K562 (cell line): ENCODE measurements at regions not wholly inside any gene's neighbourhood (a gene's known extent, or its start where the extent isn't known, plus 50 kb on each side); places are given as distances from the start of the nearest gene placed in this dataset.

Experiments used
- CREB1 ChIP-seq, 2 experiments: sonication (generic) in 1 of 2; formaldehyde crosslinking in 1 of 2; IDR thresholded peaks; 2 replicates each; pipeline versions ENCODE4 v1.6.1 to v1.8.0; 2012 to 2022; ENCODE audit warnings: inconsistent platforms in 1 of 2, mild to moderate bottlenecking in 1 of 2, missing genetic modification reagents in 1 of 2, moderate library complexity in 1 of 2
- RBM17 ChIP-seq: fragments of 200-400 bp; formaldehyde crosslinking; IDR thresholded peaks from 2 replicates; pipeline ENCODE4 v1.6.1; 2017; ENCODE audit warnings: low read depth, mild to moderate bottlenecking, low read length, borderline replicate concordance
- ZBTB7A ChIP-seq: IDR thresholded peaks from 2 replicates; pipeline ENCODE4 v1.6.1; 2011; ENCODE audit warnings: low read depth, mild to moderate bottlenecking, low read length, moderate library complexity, borderline replicate concordance; ENCODE audit not compliant: control insufficient read depth
- ZNF699 ChIP-seq: fragments of 250-450 bp; sonication (Bioruptor Pico); IDR thresholded peaks from 2 replicates; pipeline ENCODE4 v1.8.0; 2021; ENCODE audit warnings: mild to moderate bottlenecking, moderate library complexity; ENCODE audit not compliant: insufficient replicate concordance
- TF ChIP-seq, protein P1 (sequence below): sonication (generic); formaldehyde crosslinking; IDR thresholded peaks from 2 replicates; pipeline ENCODE4 v1.8.1; 2022; ENCODE audit warnings: missing genetic modification reagents
- TF ChIP-seq, protein P2 (sequence below), 2 experiments: fragments of 450-650 bp; IDR thresholded peaks; 2 replicates each; pipeline ENCODE4 v1.6.1; 2018; ENCODE audit warnings: mild to moderate bottlenecking in 2 of 2, low read depth in 1 of 2; ENCODE audit not compliant: partially characterized antibody in 2 of 2
- TF ChIP-seq, protein P3 (sequence below), 2 experiments: fragments of 450-650 bp; formaldehyde crosslinking in 1 of 2; IDR thresholded peaks; 2 replicates each; pipeline versions ENCODE4 v1.4.0 to v1.6.1; 2014 to 2020; ENCODE audit warnings: mild to moderate bottlenecking in 2 of 2, borderline replicate concordance in 1 of 2, low read depth in 1 of 2
- TF ChIP-seq, protein P4 (sequence below): fragments of 450-650 bp; formaldehyde crosslinking; IDR thresholded peaks from 2 replicates; pipeline ENCODE4 v1.4.0; 2022; ENCODE audit warnings: missing genetic modification characterization

DNA sequence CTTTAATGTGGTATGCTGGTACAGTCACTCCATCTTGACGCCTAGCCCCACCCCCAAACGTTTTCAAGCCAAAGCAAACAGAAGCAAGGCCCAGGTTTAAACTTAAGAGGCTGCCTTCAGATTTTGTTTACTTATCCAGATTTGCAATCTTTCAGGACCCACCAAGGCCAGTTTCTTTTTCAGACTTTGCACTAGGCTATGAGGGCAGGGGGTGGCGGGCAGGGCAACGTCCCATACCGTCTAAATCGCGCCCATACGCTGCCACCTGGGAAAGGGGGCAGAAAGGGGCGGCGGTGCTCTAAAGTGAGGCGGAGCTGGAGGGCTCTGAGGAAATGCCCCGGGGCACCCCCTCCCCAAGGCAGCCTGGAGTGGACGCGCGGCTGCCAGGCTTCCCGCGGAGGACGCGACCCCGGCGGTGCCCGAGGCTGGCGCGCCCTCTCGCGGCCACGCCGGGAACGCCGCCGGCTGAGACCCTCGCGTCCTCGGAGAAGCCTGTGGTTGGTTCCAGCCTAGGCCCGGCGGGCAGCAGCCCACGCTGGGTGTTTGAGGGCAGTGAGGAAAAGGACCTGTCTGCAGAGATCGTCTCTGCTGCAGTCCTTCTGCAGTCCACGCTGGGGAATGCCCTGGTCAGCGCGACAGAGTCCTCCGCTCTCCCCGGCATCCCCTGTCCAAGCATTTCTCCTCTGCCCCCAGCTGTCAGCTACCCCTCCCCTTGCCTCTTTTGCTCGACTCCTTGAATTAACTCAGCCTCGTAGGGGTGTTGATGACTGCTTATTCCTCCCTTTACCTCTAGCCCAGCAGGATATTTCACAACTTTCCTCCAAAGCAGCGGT is 93.7 kb upstream of the PRNP start (continued):
- TF ChIP-seq, protein P1, sequence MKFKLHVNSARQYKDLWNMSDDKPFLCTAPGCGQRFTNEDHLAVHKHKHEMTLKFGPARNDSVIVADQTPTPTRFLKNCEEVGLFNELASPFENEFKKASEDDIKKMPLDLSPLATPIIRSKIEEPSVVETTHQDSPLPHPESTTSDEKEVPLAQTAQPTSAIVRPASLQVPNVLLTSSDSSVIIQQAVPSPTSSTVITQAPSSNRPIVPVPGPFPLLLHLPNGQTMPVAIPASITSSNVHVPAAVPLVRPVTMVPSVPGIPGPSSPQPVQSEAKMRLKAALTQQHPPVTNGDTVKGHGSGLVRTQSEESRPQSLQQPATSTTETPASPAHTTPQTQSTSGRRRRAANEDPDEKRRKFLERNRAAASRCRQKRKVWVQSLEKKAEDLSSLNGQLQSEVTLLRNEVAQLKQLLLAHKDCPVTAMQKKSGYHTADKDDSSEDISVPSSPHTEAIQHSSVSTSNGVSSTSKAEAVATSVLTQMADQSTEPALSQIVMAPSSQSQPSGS = no peak
- TF ChIP-seq RBM17 (no peak), ZNF699 (CRISPR knock-in tag) (no peak), CREB1 (IDR thresholded peaks at IDR 0.05) (no peak), CREB1 (CRISPR knock-in tag; IDR thresholded peaks at IDR 0.05) (no peak), ZBTB7A (peak; percentile 58; the same call in 1 of the 2 replicates)
- TF ChIP-seq, protein P2, sequence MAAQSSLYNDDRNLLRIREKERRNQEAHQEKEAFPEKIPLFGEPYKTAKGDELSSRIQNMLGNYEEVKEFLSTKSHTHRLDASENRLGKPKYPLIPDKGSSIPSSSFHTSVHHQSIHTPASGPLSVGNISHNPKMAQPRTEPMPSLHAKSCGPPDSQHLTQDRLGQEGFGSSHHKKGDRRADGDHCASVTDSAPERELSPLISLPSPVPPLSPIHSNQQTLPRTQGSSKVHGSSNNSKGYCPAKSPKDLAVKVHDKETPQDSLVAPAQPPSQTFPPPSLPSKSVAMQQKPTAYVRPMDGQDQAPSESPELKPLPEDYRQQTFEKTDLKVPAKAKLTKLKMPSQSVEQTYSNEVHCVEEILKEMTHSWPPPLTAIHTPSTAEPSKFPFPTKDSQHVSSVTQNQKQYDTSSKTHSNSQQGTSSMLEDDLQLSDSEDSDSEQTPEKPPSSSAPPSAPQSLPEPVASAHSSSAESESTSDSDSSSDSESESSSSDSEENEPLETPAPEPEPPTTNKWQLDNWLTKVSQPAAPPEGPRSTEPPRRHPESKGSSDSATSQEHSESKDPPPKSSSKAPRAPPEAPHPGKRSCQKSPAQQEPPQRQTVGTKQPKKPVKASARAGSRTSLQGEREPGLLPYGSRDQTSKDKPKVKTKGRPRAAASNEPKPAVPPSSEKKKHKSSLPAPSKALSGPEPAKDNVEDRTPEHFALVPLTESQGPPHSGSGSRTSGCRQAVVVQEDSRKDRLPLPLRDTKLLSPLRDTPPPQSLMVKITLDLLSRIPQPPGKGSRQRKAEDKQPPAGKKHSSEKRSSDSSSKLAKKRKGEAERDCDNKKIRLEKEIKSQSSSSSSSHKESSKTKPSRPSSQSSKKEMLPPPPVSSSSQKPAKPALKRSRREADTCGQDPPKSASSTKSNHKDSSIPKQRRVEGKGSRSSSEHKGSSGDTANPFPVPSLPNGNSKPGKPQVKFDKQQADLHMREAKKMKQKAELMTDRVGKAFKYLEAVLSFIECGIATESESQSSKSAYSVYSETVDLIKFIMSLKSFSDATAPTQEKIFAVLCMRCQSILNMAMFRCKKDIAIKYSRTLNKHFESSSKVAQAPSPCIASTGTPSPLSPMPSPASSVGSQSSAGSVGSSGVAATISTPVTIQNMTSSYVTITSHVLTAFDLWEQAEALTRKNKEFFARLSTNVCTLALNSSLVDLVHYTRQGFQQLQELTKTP (IDR thresholded peaks at IDR 0.05; ENCODE audit: low read depth in 1 of 2, partially characterized antibody in 2 of 2) = no peak
- TF ChIP-seq, protein P3, sequence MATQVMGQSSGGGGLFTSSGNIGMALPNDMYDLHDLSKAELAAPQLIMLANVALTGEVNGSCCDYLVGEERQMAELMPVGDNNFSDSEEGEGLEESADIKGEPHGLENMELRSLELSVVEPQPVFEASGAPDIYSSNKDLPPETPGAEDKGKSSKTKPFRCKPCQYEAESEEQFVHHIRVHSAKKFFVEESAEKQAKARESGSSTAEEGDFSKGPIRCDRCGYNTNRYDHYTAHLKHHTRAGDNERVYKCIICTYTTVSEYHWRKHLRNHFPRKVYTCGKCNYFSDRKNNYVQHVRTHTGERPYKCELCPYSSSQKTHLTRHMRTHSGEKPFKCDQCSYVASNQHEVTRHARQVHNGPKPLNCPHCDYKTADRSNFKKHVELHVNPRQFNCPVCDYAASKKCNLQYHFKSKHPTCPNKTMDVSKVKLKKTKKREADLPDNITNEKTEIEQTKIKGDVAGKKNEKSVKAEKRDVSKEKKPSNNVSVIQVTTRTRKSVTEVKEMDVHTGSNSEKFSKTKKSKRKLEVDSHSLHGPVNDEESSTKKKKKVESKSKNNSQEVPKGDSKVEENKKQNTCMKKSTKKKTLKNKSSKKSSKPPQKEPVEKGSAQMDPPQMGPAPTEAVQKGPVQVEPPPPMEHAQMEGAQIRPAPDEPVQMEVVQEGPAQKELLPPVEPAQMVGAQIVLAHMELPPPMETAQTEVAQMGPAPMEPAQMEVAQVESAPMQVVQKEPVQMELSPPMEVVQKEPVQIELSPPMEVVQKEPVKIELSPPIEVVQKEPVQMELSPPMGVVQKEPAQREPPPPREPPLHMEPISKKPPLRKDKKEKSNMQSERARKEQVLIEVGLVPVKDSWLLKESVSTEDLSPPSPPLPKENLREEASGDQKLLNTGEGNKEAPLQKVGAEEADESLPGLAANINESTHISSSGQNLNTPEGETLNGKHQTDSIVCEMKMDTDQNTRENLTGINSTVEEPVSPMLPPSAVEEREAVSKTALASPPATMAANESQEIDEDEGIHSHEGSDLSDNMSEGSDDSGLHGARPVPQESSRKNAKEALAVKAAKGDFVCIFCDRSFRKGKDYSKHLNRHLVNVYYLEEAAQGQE (IDR thresholded peaks at IDR 0.05; ENCODE audit: borderline replicate concordance) = peak; percentile 71
- TF ChIP-seq, protein P3 (CRISPR knock-in tag; IDR thresholded peaks at IDR 0.05; ENCODE audit: low read depth) = no peak
- TF ChIP-seq, protein P4, sequence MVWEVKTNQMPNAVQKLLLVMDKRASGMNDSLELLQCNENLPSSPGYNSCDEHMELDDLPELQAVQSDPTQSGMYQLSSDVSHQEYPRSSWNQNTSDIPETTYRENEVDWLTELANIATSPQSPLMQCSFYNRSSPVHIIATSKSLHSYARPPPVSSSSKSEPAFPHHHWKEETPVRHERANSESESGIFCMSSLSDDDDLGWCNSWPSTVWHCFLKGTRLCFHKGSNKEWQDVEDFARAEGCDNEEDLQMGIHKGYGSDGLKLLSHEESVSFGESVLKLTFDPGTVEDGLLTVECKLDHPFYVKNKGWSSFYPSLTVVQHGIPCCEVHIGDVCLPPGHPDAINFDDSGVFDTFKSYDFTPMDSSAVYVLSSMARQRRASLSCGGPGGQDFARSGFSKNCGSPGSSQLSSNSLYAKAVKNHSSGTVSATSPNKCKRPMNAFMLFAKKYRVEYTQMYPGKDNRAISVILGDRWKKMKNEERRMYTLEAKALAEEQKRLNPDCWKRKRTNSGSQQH (CRISPR knock-in tag) = no peak
